Colonic mucosa (tissue), 4 donors: ENCODE measurements at regions not wholly inside any gene's neighbourhood (a gene's known extent, or its start where the extent isn't known, plus 50 kb on each side); places are given as distances from the start of the nearest gene placed in this dataset.

Experiments used
- DNase-seq: peaks from one replicate; pipeline ENCODE4 v3.0.0-alpha.2; 2020
- H3K27ac ChIP-seq: fragments of 200-600 bp; one replicate; pipeline ENCODE4 v1.8.0; 2021
- H3K27me3 ChIP-seq: fragments of 200-600 bp; one replicate; pipeline ENCODE4 v1.8.0; 2021
- H3K36me3 ChIP-seq: fragments of 200-600 bp; one replicate; pipeline ENCODE4 v1.8.0; 2021
- H3K4me1 ChIP-seq: fragments of 200-600 bp; one replicate; pipeline ENCODE4 v1.8.0; 2021; ENCODE audit warnings: mild to moderate bottlenecking
- H3K4me3 ChIP-seq: fragments of 200-600 bp; one replicate; pipeline ENCODE4 v1.8.0; 2021
- H3K9ac ChIP-seq, 2 donors: one replicate each; pipeline ENCODE4 v1.7.0; 2013; ENCODE audit warnings: control low read depth in 2 of 2, low read depth in 2 of 2, low read length in 2 of 2
- H3K9me3 ChIP-seq: fragments of 200-600 bp; one replicate; pipeline ENCODE4 v1.8.0; 2021
- intact Hi-C: fragments of 100-400 bp; cut with DNase I; formaldehyde crosslinking; loops from one replicate; pipeline ENCODE4 v1.14.1; 2022
- TF ChIP-seq, protein P1 (sequence below): fragments of 200-600 bp; IDR thresholded peaks from one replicate; pipeline ENCODE4 v1.8.0; 2022; ENCODE audit warnings: antibody characterized with exemption, mild to moderate bottlenecking
- donor health status: healthy.
- donor health status: DM: no; HTN: no; CAD: no.
- donor health status: DM: no; HTN: no; CAD: no.

DNA sequence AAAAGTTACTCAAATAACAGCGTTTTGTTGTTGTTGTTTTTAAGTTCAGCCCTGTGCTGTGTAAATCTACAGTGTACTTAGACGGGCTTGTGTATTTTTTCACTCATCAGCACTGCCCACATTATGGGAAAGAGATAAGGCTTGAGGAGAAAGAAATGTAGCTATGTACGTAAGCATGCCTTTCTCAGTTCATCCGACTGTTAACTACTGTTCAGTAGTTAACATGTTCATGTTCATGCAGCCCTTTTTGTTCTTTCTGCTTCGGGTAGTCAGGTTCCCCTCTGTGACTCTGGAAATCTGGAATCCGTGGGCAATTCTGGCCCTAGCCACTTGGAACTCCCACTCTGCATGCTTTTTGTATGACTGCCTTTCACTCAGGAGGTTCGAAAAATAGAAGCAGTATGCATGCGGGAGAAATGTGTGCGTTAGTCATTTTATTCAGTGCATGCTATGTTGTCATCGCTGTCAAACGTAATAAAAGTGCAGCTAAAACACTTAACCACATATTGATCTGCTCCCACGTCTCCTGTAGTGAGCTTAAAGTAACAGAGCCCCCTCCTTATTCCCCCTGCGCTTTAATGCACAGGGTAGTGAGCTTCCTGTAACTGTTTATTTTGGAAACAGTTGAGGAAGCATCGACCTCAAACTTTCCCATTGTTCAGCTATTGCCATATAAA, 283.1 kb upstream of the NR2F2 start:
- no peaks in the 10 kb centered on the region for H3K9me3 ChIP-seq
- TF ChIP-seq, protein P1, sequence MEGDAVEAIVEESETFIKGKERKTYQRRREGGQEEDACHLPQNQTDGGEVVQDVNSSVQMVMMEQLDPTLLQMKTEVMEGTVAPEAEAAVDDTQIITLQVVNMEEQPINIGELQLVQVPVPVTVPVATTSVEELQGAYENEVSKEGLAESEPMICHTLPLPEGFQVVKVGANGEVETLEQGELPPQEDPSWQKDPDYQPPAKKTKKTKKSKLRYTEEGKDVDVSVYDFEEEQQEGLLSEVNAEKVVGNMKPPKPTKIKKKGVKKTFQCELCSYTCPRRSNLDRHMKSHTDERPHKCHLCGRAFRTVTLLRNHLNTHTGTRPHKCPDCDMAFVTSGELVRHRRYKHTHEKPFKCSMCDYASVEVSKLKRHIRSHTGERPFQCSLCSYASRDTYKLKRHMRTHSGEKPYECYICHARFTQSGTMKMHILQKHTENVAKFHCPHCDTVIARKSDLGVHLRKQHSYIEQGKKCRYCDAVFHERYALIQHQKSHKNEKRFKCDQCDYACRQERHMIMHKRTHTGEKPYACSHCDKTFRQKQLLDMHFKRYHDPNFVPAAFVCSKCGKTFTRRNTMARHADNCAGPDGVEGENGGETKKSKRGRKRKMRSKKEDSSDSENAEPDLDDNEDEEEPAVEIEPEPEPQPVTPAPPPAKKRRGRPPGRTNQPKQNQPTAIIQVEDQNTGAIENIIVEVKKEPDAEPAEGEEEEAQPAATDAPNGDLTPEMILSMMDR, result no peak
- no peak for DNase-seq
- intact Hi-C loops, result no loop called here
- no peaks in the 10 kb centered on the region for H3K4me1 ChIP-seq
- H3K36me3 ChIP-seq, result no peaks in the 10 kb centered on the region
- H3K27ac ChIP-seq, result no peak overlapping the region
- no peak overlapping the region for H3K9ac ChIP-seq
- H3K27me3 ChIP-seq, result no peaks in the 10 kb centered on the region
- no peak overlapping the region for H3K4me3 ChIP-seq

DNA sequence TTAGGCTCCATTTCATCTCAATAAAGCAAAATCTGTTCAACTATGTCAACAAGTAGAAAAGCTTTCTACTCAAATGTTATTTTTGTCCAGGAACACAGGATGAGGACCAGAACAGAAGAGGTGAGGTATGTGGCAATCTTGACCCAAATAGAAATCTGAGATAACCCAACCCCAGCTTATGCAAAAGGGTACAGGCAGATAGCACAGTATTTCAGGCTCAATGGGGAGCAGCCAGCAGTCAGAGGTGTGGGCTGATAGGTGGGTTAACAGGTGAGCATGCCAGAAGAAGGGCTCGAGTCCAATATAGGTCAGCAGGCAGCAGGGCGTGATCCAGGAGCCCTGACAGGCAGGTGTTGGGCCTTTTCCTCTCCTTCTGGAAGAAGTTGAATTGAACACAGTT, 281.2 kb upstream of the NR2F2 start:
- TF ChIP-seq, protein P1, result no peak
- Histone ChIP-seq H3K9me3 (no peaks in the 10 kb centered on the region), H3K4me3 (no peak overlapping the region), H3K9ac (no peak overlapping the region), H3K4me1 (peaks cover 6% of the 10 kb centered on the region), H3K27me3 (peaks cover 7% of the 10 kb centered on the region), H3K36me3 (no peaks in the 10 kb centered on the region), H3K27ac (no peak overlapping the region)
- DNase-seq, result no peak
- intact Hi-C loops, result no loop called here

GRCh38 chr15:96049766-96050165, 280.7 kb upstream of the NR2F2 start:
- DNase-seq, result no peak
- Histone ChIP-seq H3K9ac (no peak overlapping the region), H3K9me3 (no peaks in the 10 kb centered on the region), H3K27me3 (peaks cover 10% of the 10 kb centered on the region), H3K36me3 (no peaks in the 10 kb centered on the region), H3K4me1 (peaks cover 6% of the 10 kb centered on the region), H3K27ac (no peak overlapping the region), H3K4me3 (no peak overlapping the region)
- intact Hi-C loops, result no loop called here
- TF ChIP-seq, protein P1, result no peak

DNA sequence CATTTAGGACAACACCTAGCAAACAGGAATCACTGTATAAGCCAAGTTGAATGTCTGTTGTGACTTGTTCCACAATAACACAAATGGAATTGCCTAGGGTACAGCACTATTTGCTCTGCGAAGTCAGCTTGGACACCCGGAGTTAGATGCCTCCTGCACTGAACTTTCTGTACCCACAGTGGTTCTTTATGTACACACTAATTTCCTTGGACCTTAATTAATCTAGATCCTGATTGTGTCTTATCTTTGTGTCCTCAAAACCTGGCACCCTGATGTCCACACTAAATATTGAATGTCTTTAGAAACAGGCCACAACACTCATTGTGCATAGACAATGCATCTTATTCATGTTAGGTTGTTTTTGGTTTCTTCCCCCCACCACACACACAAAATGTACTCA, 278.9 kb upstream of the NR2F2 start:
- Histone ChIP-seq H3K27me3 (peaks cover 10% of the 10 kb centered on the region), H3K4me3 (no peak overlapping the region), H3K4me1 (peaks cover 6% of the 10 kb centered on the region), H3K9ac (no peak overlapping the region), H3K27ac (no peak overlapping the region), H3K36me3 (no peaks in the 10 kb centered on the region), H3K9me3 (no peaks in the 10 kb centered on the region)
- intact Hi-C loops, result no loop called here
- DNase-seq, result no peak
- TF ChIP-seq, protein P1, result no peak

GRCh38 chr15:96052154-96052553, 278.3 kb upstream of the NR2F2 start:
- no peak overlapping the region for H3K27ac ChIP-seq
- no peaks in the 10 kb centered on the region for H3K9me3 ChIP-seq
- TF ChIP-seq, protein P1, result no peak
- peaks cover 10% of the 10 kb centered on the region for H3K27me3 ChIP-seq
- intact Hi-C loops, result no loop called here
- H3K4me1 ChIP-seq, result peaks cover 6% of the 10 kb centered on the region
- no peak overlapping the region for H3K9ac ChIP-seq
- no peak overlapping the region for H3K4me3 ChIP-seq
- no peaks in the 10 kb centered on the region for H3K36me3 ChIP-seq
- DNase-seq, result no peak
